Nephron (organoid): ENCODE measurements at regions not wholly inside any gene's neighbourhood (a gene's known extent, or its start where the extent isn't known, plus 50 kb on each side); places are given as distances from the start of the nearest gene placed in this dataset.
"Not testable (repeated sequence)": the region's sequence is repeated elsewhere in the genome, so short reads cannot be mapped to it uniquely, and the experiment has no call there.

Experiments used
- H3K27ac Mint-ChIP-seq, 3 experiments: 2 replicates each; pipeline ENCODE4 v1.8.0; 2020; ENCODE audit warnings: mixed read lengths in 3 of 3, mild to moderate bottlenecking in 2 of 3, moderate library complexity in 1 of 3
- H3K27me3 Mint-ChIP-seq: 2 replicates; pipeline ENCODE4 v1.8.0; 2021; ENCODE audit warnings: low read depth, mild to moderate bottlenecking, moderate library complexity, mixed read lengths
- H3K36me3 Mint-ChIP-seq: 2 replicates; pipeline ENCODE4 v1.8.0; 2020; ENCODE audit warnings: low read depth, mixed read lengths
- H3K4me1 Mint-ChIP-seq: 2 replicates; pipeline ENCODE4 v1.8.0; 2020; ENCODE audit warnings: mixed read lengths
- H3K4me3 Mint-ChIP-seq, 3 experiments: 2 replicates each; pipeline ENCODE4 v1.8.0; 2020; ENCODE audit warnings: mild to moderate bottlenecking in 3 of 3, mixed read lengths in 3 of 3, moderate library complexity in 2 of 3
- H3K9me3 Mint-ChIP-seq: 2 replicates; pipeline ENCODE4 v1.8.0; 2020; ENCODE audit warnings: mixed read lengths
- CTCF ChIP-seq, 3 experiments: fragments of 200-600 bp; sonication (generic); IDR thresholded peaks; one replicate each; pipeline ENCODE4 v1.5.0; 2021; ENCODE audit warnings: antibody characterized with exemption in 3 of 3; ENCODE audit not compliant: unreplicated experiment in 3 of 3

- H3K4me3 Mint-ChIP-seq = peak overlapping the region; percentile 13 to 26 (median 24)
- no peaks in the 10 kb centered on the region for H3K27me3 Mint-ChIP-seq
- peak overlapping the region; percentile 91 to 99 (median 96) for H3K27ac Mint-ChIP-seq
- TF ChIP-seq CTCF (IDR thresholded peaks at IDR 0.05; ENCODE audit: unreplicated experiment in 3 of 3) = no peak
- H3K4me1 Mint-ChIP-seq = peaks cover 26% of the 10 kb centered on the region
- no peaks in the 10 kb centered on the region for H3K36me3 Mint-ChIP-seq
- peaks cover 11% of the 10 kb centered on the region for H3K9me3 Mint-ChIP-seq
These were observed 53.3 kb upstream of the LAS1L start for GRCh38 chrX:65587616-65588526.

GRCh38 chrX:65586491-65586890 is 51.9 kb upstream of the LAS1L start:
- H3K4me3 Mint-ChIP-seq = no peak overlapping the region
- no peaks in the 10 kb centered on the region for H3K36me3 Mint-ChIP-seq
- peaks cover 40% of the 10 kb centered on the region for H3K4me1 Mint-ChIP-seq
- peaks cover 3% of the 10 kb centered on the region for H3K27me3 Mint-ChIP-seq
- no peak for TF ChIP-seq CTCF (IDR thresholded peaks at IDR 0.05; ENCODE audit: unreplicated experiment in 3 of 3)
- H3K9me3 Mint-ChIP-seq = peaks cover 11% of the 10 kb centered on the region
- H3K27ac Mint-ChIP-seq = peak overlapping the region; percentile 91 to 99 (median 96)

GRCh38 chrX:65585226-65585625 is 50.6 kb upstream of the LAS1L start:
- H3K9me3 Mint-ChIP-seq, H3K27me3 Mint-ChIP-seq, H3K27ac Mint-ChIP-seq, H3K4me3 Mint-ChIP-seq, H3K36me3 Mint-ChIP-seq: not testable (repeated sequence)
- H3K4me1 Mint-ChIP-seq = peaks cover 34% of the 10 kb centered on the region
